Heart left ventricle (tissue), 16 donors: ENCODE measurements at regions not wholly inside any gene's neighbourhood (a gene's known extent, or its start where the extent isn't known, plus 50 kb on each side); places are given as distances from the start of the nearest gene placed in this dataset.

Experiments used
- ATAC-seq, 4 donors: fragments of 200-7000 bp; cut with Tn5 transposase; one replicate each; pipeline ENCODE4 v1.9.1; 2020 to 2022; ENCODE audit warnings: moderate library complexity in 4 of 4, mild to moderate bottlenecking in 3 of 4, moderate number of reproducible peaks in 1 of 4
- DNase-seq, 5 donors: peaks; one replicate each; pipeline ENCODE4 v3.0.0-alpha.2; 2020
- H3K27ac ChIP-seq, 12 donors: fragments of 200-600 bp; sonication (generic) in 4 of 12; one replicate each; pipeline versions ENCODE4 v1.5.0 to v1.8.0; 2016 to 2022; ENCODE audit warnings: mild to moderate bottlenecking in 2 of 12
- H3K27me3 ChIP-seq, 9 donors: fragments of 200-600 bp; sonication (generic) in 2 of 9; one replicate each; pipeline versions ENCODE4 v1.5.1 to v1.8.0; 2016 to 2022; ENCODE audit warnings: mild to moderate bottlenecking in 3 of 9
- H3K36me3 ChIP-seq, 9 donors: fragments of 200-600 bp; sonication (generic) in 2 of 9; one replicate each; pipeline versions ENCODE4 v1.5.0 to v1.8.0; 2018 to 2022; ENCODE audit warnings: mild to moderate bottlenecking in 2 of 9
- H3K4me1 ChIP-seq, 12 donors: fragments of 200-600 bp; sonication (generic) in 4 of 12; one replicate each; pipeline versions ENCODE4 v1.5.0 to v1.8.0; 2016 to 2022; ENCODE audit warnings: mild to moderate bottlenecking in 3 of 12
- H3K4me3 ChIP-seq, 12 donors: fragments of 200-600 bp; sonication (generic) in 4 of 12; one replicate each; pipeline versions ENCODE4 v1.5.0 to v1.8.0; 2017 to 2022; ENCODE audit warnings: mild to moderate bottlenecking in 9 of 12, moderate library complexity in 4 of 12
- H3K9me3 ChIP-seq, 12 donors: fragments of 200-600 bp; sonication (generic) in 4 of 12; one replicate each; pipeline versions ENCODE4 v1.5.0 to v1.8.0; 2016 to 2022; ENCODE audit warnings: mild to moderate bottlenecking in 1 of 12
- CTCF ChIP-seq, 12 donors: fragments of 200-600 bp; sonication (generic) in 4 of 12; IDR thresholded peaks; one replicate each; pipeline versions ENCODE4 v1.5.0 to v1.8.0; 2018 to 2022; ENCODE audit warnings: antibody characterized with exemption in 12 of 12, mild to moderate bottlenecking in 5 of 12
- POLR2A ChIP-seq, 2 donors: fragments of 450-650 bp; IDR thresholded peaks; one replicate each; pipeline ENCODE4 v1.6.1; 2017; ENCODE audit warnings: antibody characterized with exemption in 2 of 2, mild to moderate bottlenecking in 2 of 2, moderate library complexity in 2 of 2
- WGBS, 4 donors: extraction: QIAGEN DNeasy Blood & Tissue Kit in 2 of 4; methylation state at CpG; one replicate each; pipeline versions ENCODE4 v1.1.5 to v1.1.7; 2013 to 2018; 5-methylcytosine and 5-hydroxymethylcytosine counted together
- intact Hi-C, 10 donors: fragments of 100-400 bp; cut with DNase I; formaldehyde crosslinking; loops; one replicate each; pipeline versions ENCODE4 v1.11.1 to v1.14.2; 2022
- donor health status: ischemic (EF 13 %, LVEDD 7.1; RV severe dilation, severe dysfunction).
- donor health status: healthy with polysubstance abuse.
- donor health status: DM: no; HTN: yes; CAD: no.
- donor health status: DM: no; HTN: no; CAD: no.
- donor health status: ischemic (EF 25% LVEDD 6.9; RV normal size, moderate dysfunction).
- donor health status: ischemic (EF 25% LVEDD 5.7; RV mildly dilated, moderate dysfunction).
- donor health status: healthy.
- donor health status: DM: yes; HTN: yes; CAD: no.
- donor health status: ischemic (EF 35%, LVEDD 5.7; RV mildly dilated, moderate dysfunction).
- donor health status: nonischemic (EF 11% LVEDD 7.7; RV severe dilation, severe dysfunction).
- donor health status: DM: yes; HTN: yes; CAD: no.
- donor health status: PGD.
- donor health status: ischemic (EF 29% LVEDD 5.4; RV normal size, mild dysfunction).
- donor health status: nonischemic (EF 23%, LVEDD 6.1; RV moderate dilation, normal function).

- no peaks in the 10 kb centered on the region for H3K36me3 ChIP-seq
- peaks cover 0 to 15% (median 1%) of the 10 kb centered on the region in 12 donors for H3K9me3 ChIP-seq
- DNase-seq (no peak), ATAC-seq (no peak)
- no peak overlapping the region for H3K4me3 ChIP-seq
- intact Hi-C loops = no loop called here
- no peak for TF ChIP-seq CTCF (IDR thresholded peaks at IDR 0.05)
- no peak for TF ChIP-seq POLR2A (IDR thresholded peaks at IDR 0.05)
- no peaks in the 10 kb centered on the region for H3K4me1 ChIP-seq
- H3K27me3 ChIP-seq = no peaks in the 10 kb centered on the region
- H3K27ac ChIP-seq = no peak overlapping the region
Measured at GRCh38 chr2:180707884-180708205, 272.6 kb upstream of the UBE2E3 start.

- intact Hi-C loops = no loop called here
- Histone ChIP-seq H3K27me3 (no peaks in the 10 kb centered on the region), H3K27ac (no peak overlapping the region), H3K4me1 (no peaks in the 10 kb centered on the region), H3K4me3 (no peak overlapping the region), H3K9me3 (peaks cover 0 to 17% (median under 1%) of the 10 kb centered on the region in 12 donors), H3K36me3 (no peaks in the 10 kb centered on the region)
- DNase-seq = no peak
- TF ChIP-seq POLR2A (IDR thresholded peaks at IDR 0.05) (no peak), CTCF (IDR thresholded peaks at IDR 0.05) (no peak)
- WGBS, 4 donors = 57 to 62% (median 61%) methylated on average over 3 of the region's 3 CpGs
- ATAC-seq = no peak
Measured at GRCh38 chr2:180707175-180707883, 273.1 kb upstream of the UBE2E3 start.

GRCh38 chr2:180706694-180707093, 273.7 kb upstream of the UBE2E3 start:
- ATAC-seq = no peak
- intact Hi-C loops = no loop called here
- no peak overlapping the region for H3K4me3 ChIP-seq
- TF ChIP-seq CTCF (IDR thresholded peaks at IDR 0.05) (no peak), POLR2A (IDR thresholded peaks at IDR 0.05) (no peak)
- no peak overlapping the region for H3K27ac ChIP-seq
- no peaks in the 10 kb centered on the region for H3K27me3 ChIP-seq
- H3K9me3 ChIP-seq = peaks cover 0 to 12% (median 0%) of the 10 kb centered on the region in 12 donors
- DNase-seq = no peak
- H3K4me1 ChIP-seq = no peaks in the 10 kb centered on the region
- no peaks in the 10 kb centered on the region for H3K36me3 ChIP-seq

- H3K36me3 ChIP-seq = no peaks in the 10 kb centered on the region
- H3K4me1 ChIP-seq = no peaks in the 10 kb centered on the region
- DNase-seq = no peak
- no peak overlapping the region for H3K27ac ChIP-seq
- intact Hi-C loops = no loop called here
- ATAC-seq = no peak
- WGBS, 4 donors = 78 to 86% (median 80%) methylated on average over 1 of the region's 1 CpG
- no peak for TF ChIP-seq CTCF (IDR thresholded peaks at IDR 0.05)
- no peak for TF ChIP-seq POLR2A (IDR thresholded peaks at IDR 0.05)
- H3K4me3 ChIP-seq = no peak overlapping the region
- H3K27me3 ChIP-seq = no peaks in the 10 kb centered on the region
- peaks cover 0 to 10% (median 0%) of the 10 kb centered on the region in 12 donors for H3K9me3 ChIP-seq
Measured at GRCh38 chr2:180705551-180705950, 274.9 kb upstream of the UBE2E3 start.
